ENCODE measurements at regions not wholly inside any gene's neighbourhood (a gene's known extent, or its start where the extent isn't known, plus 50 kb on each side); places are given as distances from the start of the nearest gene placed in this dataset.

- no peak overlapping the region for H3K9ac ChIP-seq (ENCODE audit: low read length)
- H4K12ac ChIP-seq (ENCODE audit: low read depth, low read length) = no peak overlapping the region
- H4K91ac ChIP-seq (ENCODE audit: low read depth, low read length) = no peak overlapping the region
- no peak for DNase-seq
- no peaks in the 10 kb centered on the region for H3K79me2 ChIP-seq (ENCODE audit: control insufficient read depth, insufficient read depth, low read length, poor library complexity)
- H3K4me1 ChIP-seq (ENCODE audit: control insufficient read depth in 1 of 2, insufficient read depth in 2 of 2, low read length in 2 of 2) = peaks cover 0 to under 1% of the 10 kb centered on the region in 2 experiments
- H4K8ac ChIP-seq (ENCODE audit: low read depth, low read length) = no peak overlapping the region
- WGBS (ENCODE audit: extremely low coverage, insufficient coverage, insufficient read length) = no CpG with 5 or more reads among the region's 2 CpGs
- H3K9me3 ChIP-seq (ENCODE audit: insufficient read depth, low read depth, low read length) = no peaks in the 10 kb centered on the region
- no peak overlapping the region for H3K23ac ChIP-seq (ENCODE audit: low read length)
- H2BK5ac ChIP-seq (ENCODE audit: low read depth, low read length, poor library complexity) = no peak overlapping the region
- H3K27ac ChIP-seq (ENCODE audit: low read depth, low read length) = no peak overlapping the region
- H3K27me3 ChIP-seq (ENCODE audit: insufficient read depth, low read length) = no peaks in the 10 kb centered on the region
- peak overlapping the region; percentile 40 for H2AK5ac ChIP-seq (ENCODE audit: low read length)
- no peak overlapping the region for H2AFZ ChIP-seq (ENCODE audit: insufficient read depth, low read length, poor library complexity)
- no peak overlapping the region for H3K14ac ChIP-seq (ENCODE audit: low read length)
- H2BK12ac ChIP-seq (ENCODE audit: low read length) = no peak overlapping the region
- H3K18ac ChIP-seq (ENCODE audit: low read length) = no peak overlapping the region
- H2BK120ac ChIP-seq (ENCODE audit: insufficient read depth, low read length, poor library complexity) = no peak overlapping the region
- H3K4ac ChIP-seq (ENCODE audit: low read depth, low read length) = no peak overlapping the region
- no peaks in the 10 kb centered on the region for H3K36me3 ChIP-seq (ENCODE audit: control insufficient read depth in 1 of 2, insufficient read depth in 2 of 2, low read length in 2 of 2)
- no peak overlapping the region for H3K4me3 ChIP-seq (ENCODE audit: low read depth, low read length)
- H3K4me2 ChIP-seq (ENCODE audit: low read length) = no peak overlapping the region
- H3K79me1 ChIP-seq (ENCODE audit: low read length) = no peaks in the 10 kb centered on the region
Observed at GRCh38 chr2:66113988-66114625, 320.8 kb upstream of the MEIS1 start.

DNA sequence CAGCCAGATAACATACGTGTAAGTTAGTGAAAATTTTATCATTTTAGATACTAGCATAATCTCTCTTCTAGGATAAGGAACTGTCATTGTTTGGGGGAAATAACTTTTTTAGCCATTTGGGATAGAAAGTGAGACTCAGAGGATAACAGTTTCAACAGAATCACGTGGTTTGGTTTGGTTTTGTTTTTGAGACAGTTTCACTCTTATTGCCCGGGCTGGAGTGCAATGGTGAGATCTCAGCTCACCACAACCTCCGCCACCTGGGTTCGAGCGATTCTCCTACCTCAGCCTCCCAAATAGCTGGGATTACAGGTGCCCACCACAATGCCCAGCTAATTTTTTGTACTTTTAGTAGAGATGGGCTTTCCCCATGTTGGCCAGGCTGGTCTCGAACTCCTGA is 323.2 kb upstream of the MEIS1 start:
- no peaks in the 10 kb centered on the region for H3K4me1 ChIP-seq (ENCODE audit: control insufficient read depth in 1 of 2, insufficient read depth in 2 of 2, low read length in 2 of 2)
- H3K36me3 ChIP-seq (ENCODE audit: control insufficient read depth in 1 of 2, insufficient read depth in 2 of 2, low read length in 2 of 2) = no peaks in the 10 kb centered on the region
- no peak overlapping the region for H3K4me3 ChIP-seq (ENCODE audit: low read depth, low read length)
- no peak overlapping the region for H2BK120ac ChIP-seq (ENCODE audit: insufficient read depth, low read length, poor library complexity)
- no peaks in the 10 kb centered on the region for H3K79me2 ChIP-seq (ENCODE audit: control insufficient read depth, insufficient read depth, low read length, poor library complexity)
- no peak overlapping the region for H4K8ac ChIP-seq (ENCODE audit: low read depth, low read length)
- WGBS (ENCODE audit: extremely low coverage, insufficient coverage, insufficient read length) = no CpG with 5 or more reads among the region's 7 CpGs
- H3K18ac ChIP-seq (ENCODE audit: low read length) = no peak overlapping the region
- no peaks in the 10 kb centered on the region for H3K9me3 ChIP-seq (ENCODE audit: insufficient read depth, low read depth, low read length)
- no peak overlapping the region for H3K27ac ChIP-seq (ENCODE audit: low read depth, low read length)
- no peak for DNase-seq
- no peak overlapping the region for H4K12ac ChIP-seq (ENCODE audit: low read depth, low read length)
- no peak overlapping the region for H4K91ac ChIP-seq (ENCODE audit: low read depth, low read length)
- no peak overlapping the region for H3K9ac ChIP-seq (ENCODE audit: low read length)
- H3K4ac ChIP-seq (ENCODE audit: low read depth, low read length) = no peak overlapping the region
- H2AK5ac ChIP-seq (ENCODE audit: low read length) = no peak overlapping the region
- no peak overlapping the region for H3K4me2 ChIP-seq (ENCODE audit: low read length)
- no peaks in the 10 kb centered on the region for H3K79me1 ChIP-seq (ENCODE audit: low read length)
- no peak overlapping the region for H2AFZ ChIP-seq (ENCODE audit: insufficient read depth, low read length, poor library complexity)
- H2BK5ac ChIP-seq (ENCODE audit: low read depth, low read length, poor library complexity) = no peak overlapping the region
- no peak overlapping the region for H2BK12ac ChIP-seq (ENCODE audit: low read length)
- no peaks in the 10 kb centered on the region for H3K27me3 ChIP-seq (ENCODE audit: insufficient read depth, low read length)
- H3K23ac ChIP-seq (ENCODE audit: low read length) = no peak overlapping the region
- no peak overlapping the region for H3K14ac ChIP-seq (ENCODE audit: low read length)

DNA sequence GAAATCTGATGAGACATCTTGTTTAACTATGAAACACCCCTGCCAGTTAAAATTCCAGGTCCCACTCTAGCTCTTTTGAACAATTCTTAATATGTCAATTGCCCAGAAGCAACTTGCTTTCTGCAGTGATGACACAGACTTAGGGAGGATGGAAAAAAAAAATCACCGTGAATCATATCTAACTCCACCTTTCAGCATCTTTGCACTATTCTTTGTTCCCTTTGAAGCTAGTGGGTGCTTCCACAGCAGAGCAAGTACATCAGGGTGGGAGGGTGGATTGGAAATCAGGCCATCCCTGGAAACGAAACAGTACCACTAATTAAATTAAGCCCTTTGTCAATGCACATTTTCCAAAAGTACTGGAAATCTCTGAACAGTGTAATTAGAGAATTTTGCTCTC is 324.3 kb upstream of the MEIS1 start:
- no peak for DNase-seq
- Histone ChIP-seq H3K4me3 (ENCODE audit: low read depth, low read length) (no peak overlapping the region), H3K27ac (ENCODE audit: low read depth, low read length) (no peak overlapping the region), H2BK120ac (ENCODE audit: insufficient read depth, low read length, poor library complexity) (no peak overlapping the region), H2AK5ac (ENCODE audit: low read length) (no peak overlapping the region), H3K27me3 (ENCODE audit: insufficient read depth, low read length) (no peaks in the 10 kb centered on the region), H3K36me3 (ENCODE audit: control insufficient read depth in 1 of 2, insufficient read depth in 2 of 2, low read length in 2 of 2) (no peaks in the 10 kb centered on the region), H4K8ac (ENCODE audit: low read depth, low read length) (no peak overlapping the region), H2AFZ (ENCODE audit: insufficient read depth, low read length, poor library complexity) (no peak overlapping the region), H4K12ac (ENCODE audit: low read depth, low read length) (no peak overlapping the region), H3K14ac (ENCODE audit: low read length) (no peak overlapping the region), H3K4ac (ENCODE audit: low read depth, low read length) (no peak overlapping the region), H3K18ac (ENCODE audit: low read length) (no peak overlapping the region), H3K79me1 (ENCODE audit: low read length) (no peaks in the 10 kb centered on the region), H3K79me2 (ENCODE audit: control insufficient read depth, insufficient read depth, low read length, poor library complexity) (no peaks in the 10 kb centered on the region), H3K23ac (ENCODE audit: low read length) (no peak overlapping the region), H4K91ac (ENCODE audit: low read depth, low read length) (no peak overlapping the region), H2BK5ac (ENCODE audit: low read depth, low read length, poor library complexity) (no peak overlapping the region), H3K9ac (ENCODE audit: low read length) (no peak overlapping the region), H2BK12ac (ENCODE audit: low read length) (no peak overlapping the region), H3K4me2 (ENCODE audit: low read length) (no peak overlapping the region), H3K9me3 (ENCODE audit: insufficient read depth, low read depth, low read length) (no peaks in the 10 kb centered on the region), H3K4me1 (ENCODE audit: control insufficient read depth in 1 of 2, insufficient read depth in 2 of 2, low read length in 2 of 2) (no peaks in the 10 kb centered on the region)
- no CpG with 5 or more reads among the region's 2 CpGs for WGBS (ENCODE audit: extremely low coverage, insufficient coverage, insufficient read length)

GRCh38 chr2:66110086-66110485 is 324.8 kb upstream of the MEIS1 start:
- DNase-seq = peak; percentile 65 to 70
- H2AFZ ChIP-seq (ENCODE audit: insufficient read depth, low read length, poor library complexity) = no peak overlapping the region

More at GRCh38 chr2:66110086-66110485, 324.8 kb upstream of the MEIS1 start:
- Histone ChIP-seq H4K8ac (ENCODE audit: low read depth, low read length) (no peak overlapping the region), H3K27ac (ENCODE audit: low read depth, low read length) (no peak overlapping the region), H4K91ac (ENCODE audit: low read depth, low read length) (no peak overlapping the region), H3K36me3 (ENCODE audit: control insufficient read depth in 1 of 2, insufficient read depth in 2 of 2, low read length in 2 of 2) (no peaks in the 10 kb centered on the region), H2BK12ac (ENCODE audit: low read length) (no peak overlapping the region), H3K4me1 (ENCODE audit: control insufficient read depth in 1 of 2, insufficient read depth in 2 of 2, low read length in 2 of 2) (no peaks in the 10 kb centered on the region), H2AK5ac (ENCODE audit: low read length) (no peak overlapping the region), H3K79me2 (ENCODE audit: control insufficient read depth, insufficient read depth, low read length, poor library complexity) (no peaks in the 10 kb centered on the region), H3K27me3 (ENCODE audit: insufficient read depth, low read length) (no peaks in the 10 kb centered on the region), H3K4ac (ENCODE audit: low read depth, low read length) (no peak overlapping the region), H2BK120ac (ENCODE audit: insufficient read depth, low read length, poor library complexity) (no peak overlapping the region), H3K18ac (ENCODE audit: low read length) (no peak overlapping the region), H3K23ac (ENCODE audit: low read length) (no peak overlapping the region), H4K12ac (ENCODE audit: low read depth, low read length) (no peak overlapping the region), H3K79me1 (ENCODE audit: low read length) (no peaks in the 10 kb centered on the region), H3K14ac (ENCODE audit: low read length) (no peak overlapping the region), H3K4me2 (ENCODE audit: low read length) (no peak overlapping the region), H3K9ac (ENCODE audit: low read length) (no peak overlapping the region), H3K9me3 (ENCODE audit: insufficient read depth, low read depth, low read length) (no peaks in the 10 kb centered on the region), H2BK5ac (ENCODE audit: low read depth, low read length, poor library complexity) (no peak overlapping the region), H3K4me3 (ENCODE audit: low read depth, low read length) (no peak overlapping the region)
- no CpG with 5 or more reads among the region's 2 CpGs for WGBS (ENCODE audit: extremely low coverage, insufficient coverage, insufficient read length)
